SK-N-SH (cell line): ENCODE measurements at regions not wholly inside any gene's neighbourhood (a gene's known extent, or its start where the extent isn't known, plus 50 kb on each side); places are given as distances from the start of the nearest gene placed in this dataset.

Source experiments
- CTCF ChIA-PET: fragments of 300-600, 350-600 bp; formaldehyde crosslinking; extraction: SDS; loops from one replicate; lab custom pipeline; 2021; lab: Yijun Ruan, JAX
- POLR2A ChIA-PET: fragments of 350-600 bp; sonication (Branson Sonifier 250); formaldehyde crosslinking; extraction: SDS; loops from one replicate; lab custom pipeline; 2020; ENCODE audit warnings: antibody characterized with exemption, inconsistent platforms; lab: Yijun Ruan, JAX
- DNase-seq: peaks from one replicate; pipeline ENCODE4 v3.0.0; 2012
- H2AFZ ChIP-seq: fragments of 200-600 bp; sonication (generic); 2 replicates; pipeline ENCODE4 v1.8.1; 2016; ENCODE audit warnings: antibody characterized with exemption, mild to moderate bottlenecking, low read depth
- H3F3A ChIP-seq: fragments of 200-600 bp; sonication (generic); replicated peaks from 2 replicates; pipeline ENCODE3; 2016; ENCODE audit warnings: antibody characterized with exemption, mild to moderate bottlenecking; ENCODE audit not compliant: insufficient read depth
- H3K27ac ChIP-seq, 2 experiments: fragments of 200-500 bp in 1 of 2; fragments of 200-600 bp in 1 of 2; sonication (Bioruptor generic) in 1 of 2; sonication (generic), shearing (Covaris generic) in 1 of 2; 2 replicates each; pipeline versions ENCODE4 v1.5.1 to v1.6.1; 2014 to 2016; ENCODE audit warnings: low read depth in 2 of 2, inconsistent platforms in 1 of 2, low read length in 1 of 2, mild to moderate bottlenecking in 1 of 2, mixed read lengths in 1 of 2
- H3K27me3 ChIP-seq: fragments of 200-600 bp; sonication (generic), shearing (Covaris generic); 2 replicates; pipeline ENCODE4 v1.6.1; 2016; ENCODE audit warnings: mixed run types; ENCODE audit not compliant: insufficient read depth
- H3K36me3 ChIP-seq, 2 experiments: fragments of 200-500 bp in 1 of 2; fragments of 200-600 bp in 1 of 2; sonication (Bioruptor generic) in 1 of 2; sonication (generic) in 1 of 2; replicated peaks in 1 of 2; 2 replicates each; pipeline versions ENCODE3 to v1.5.1; 2014 to 2016; ENCODE audit warnings: low read length in 1 of 2, mild to moderate bottlenecking in 1 of 2; ENCODE audit not compliant: insufficient read depth in 2 of 2, control insufficient read depth in 1 of 2
- H3K4me1 ChIP-seq, 2 experiments: fragments of 200-500 bp in 1 of 2; fragments of 200-600 bp in 1 of 2; sonication (Bioruptor generic) in 1 of 2; sonication (generic), shearing (Covaris generic) in 1 of 2; 2 replicates each; pipeline versions ENCODE4 v1.5.1 to v1.6.1; 2014 to 2016; ENCODE audit warnings: low read depth in 1 of 2, low read length in 1 of 2, mixed run types in 1 of 2; ENCODE audit not compliant: insufficient read depth in 2 of 2, control insufficient read depth in 1 of 2
- H3K4me2 ChIP-seq: fragments of 200-600 bp; sonication (generic), shearing (Covaris generic); 2 replicates; pipeline ENCODE4 v1.6.1; 2017; ENCODE audit warnings: mixed run types
- H3K4me3 ChIP-seq, 2 experiments: fragments of 200-500 bp in 1 of 2; fragments of 200-600 bp in 1 of 2; sonication (Bioruptor generic) in 1 of 2; sonication (generic), shearing (Covaris generic) in 1 of 2; 2 replicates each; pipeline versions ENCODE4 v1.5.1 to v1.8.1; 2014 to 2016; ENCODE audit warnings: low read depth in 2 of 2, inconsistent platforms in 1 of 2, low read length in 1 of 2, mild to moderate bottlenecking in 1 of 2, mixed read lengths in 1 of 2, moderate library complexity in 1 of 2
- H3K79me2 ChIP-seq: fragments of 200-600 bp; sonication (generic); 2 replicates; pipeline ENCODE4 v1.8.1; 2017; ENCODE audit warnings: mild to moderate bottlenecking; ENCODE audit not compliant: insufficient read depth
- H3K9ac ChIP-seq: fragments of 200-600 bp; sonication (generic); 2 replicates; pipeline ENCODE4 v1.6.1; 2017; ENCODE audit warnings: mixed run types
- H3K9me2 ChIP-seq: fragments of 200-600 bp; sonication (generic); 2 replicates; pipeline ENCODE4 v1.6.1; 2017; ENCODE audit warnings: mixed run types
- H3K9me3 ChIP-seq: fragments of 200-600 bp; sonication (generic); 2 replicates; pipeline ENCODE4 v1.6.1; 2017; ENCODE audit warnings: mixed run types, mild to moderate bottlenecking, moderate library complexity
- H4K20me1 ChIP-seq: fragments of 200-600 bp; sonication (generic); 2 replicates; pipeline ENCODE4 v1.6.1; 2017; ENCODE audit warnings: mild to moderate bottlenecking, mixed run types; ENCODE audit not compliant: insufficient read depth
- CTCF ChIP-seq: fragments of 200-600 bp; sonication (generic); IDR thresholded peaks from 2 replicates; pipeline ENCODE4 v1.6.1; 2017; ENCODE audit warnings: antibody characterized with exemption, mild to moderate bottlenecking, moderate library complexity
- ELF1 ChIP-seq: IDR thresholded peaks from 2 replicates; pipeline ENCODE4 v1.4.0; 2012
- EZH2phosphoT487 ChIP-seq: fragments of 200-600 bp; sonication (generic); IDR thresholded peaks from 2 replicates; pipeline ENCODE4 v1.6.1; 2017; ENCODE audit warnings: low read depth, mixed run types, mild to moderate bottlenecking, antibody characterized with exemption, moderate library complexity, borderline replicate concordance
- GABPA ChIP-seq: IDR thresholded peaks from 2 replicates; pipeline ENCODE4 v1.4.0; 2012; ENCODE audit warnings: low read depth, mild to moderate bottlenecking
- IRF3 ChIP-seq: fragments of 150-350 bp; IDR thresholded peaks from 2 replicates; pipeline ENCODE4 v1.6.1; 2016; ENCODE audit warnings: mild to moderate bottlenecking, low read depth, low read length
- JUND ChIP-seq: IDR thresholded peaks from 2 replicates; pipeline ENCODE4 v1.4.0; 2012
- MEF2A ChIP-seq: IDR thresholded peaks from 2 replicates; pipeline ENCODE4 v1.4.0; 2012; ENCODE audit warnings: low read depth, borderline replicate concordance
- MXI1 ChIP-seq: IDR thresholded peaks from 2 replicates; pipeline ENCODE4 v1.6.1; 2012; ENCODE audit warnings: mild to moderate bottlenecking, low read depth, low read length, improper control_type of control experiment
- RCOR1 ChIP-seq: fragments of 150-350 bp; IDR thresholded peaks from 2 replicates; pipeline ENCODE4 v1.6.1; 2017; ENCODE audit warnings: antibody characterized with exemption, low read length
- SIN3A ChIP-seq: IDR thresholded peaks from 2 replicates; pipeline ENCODE4 v1.6.1; 2012; ENCODE audit warnings: low read depth, mild to moderate bottlenecking, low read length, moderate library complexity, borderline replicate concordance
- USF1 ChIP-seq: IDR thresholded peaks from 2 replicates; pipeline ENCODE4 v1.4.0; 2012; ENCODE audit warnings: low read depth, borderline replicate concordance
- USF2 ChIP-seq: fragments of 150-350 bp; IDR thresholded peaks from 2 replicates; pipeline ENCODE4 v1.6.1; 2017; ENCODE audit warnings: antibody characterized with exemption, low read length, low read depth, borderline replicate concordance
- YY1 ChIP-seq: IDR thresholded peaks from 2 replicates; pipeline ENCODE4 v1.4.0; 2012; ENCODE audit warnings: low read depth, mild to moderate bottlenecking
- ZBTB33 ChIP-seq: IDR thresholded peaks from 2 replicates; pipeline ENCODE4 v1.4.0; 2012; ENCODE audit warnings: low read depth, borderline replicate concordance
- WGBS: methylation state at CpG from one replicate; pipeline ENCODE4 v1.1.6; 2017; ENCODE audit warnings: low lambda C conversion rate; 5-methylcytosine and 5-hydroxymethylcytosine counted together

- H3K27me3 ChIP-seq: no peaks in the 10 kb centered on the region
- TF ChIP-seq ELF1 (no peak), IRF3 (no peak), ZBTB33 (no peak), YY1 (no peak), GABPA (no peak), JUND (no peak), EZH2phosphoT487 (no peak), MXI1 (no peak), USF1 (no peak), SIN3A (no peak), MEF2A (no peak), USF2 (no peak), RCOR1 (no peak), CTCF (no peak)
- H3K36me3 ChIP-seq: no peaks in the 10 kb centered on the region
- no peak for DNase-seq
- H3K27ac ChIP-seq: no peak overlapping the region
- H4K20me1 ChIP-seq: no peaks in the 10 kb centered on the region
- H3K4me3 ChIP-seq: no peak overlapping the region
- H3K9ac ChIP-seq: no peak overlapping the region
- no peaks in the 10 kb centered on the region for H3K9me2 ChIP-seq
- ChIA-PET POLR2A (no interaction called here), CTCF (interaction anchor here (1.0 to 1.4 kb wide), 4 partner anchors 9 to 19 kb away, joined by 3 to 4 read pairs (median 4); no protein-coding TSS in a partner anchor)
- no peaks in the 10 kb centered on the region; the same call in 1 of the 2 replicates for H3K79me2 ChIP-seq
- 7% methylated on average over 1 of the region's 1 CpG for WGBS
- H3F3A ChIP-seq: no peaks in the 10 kb centered on the region
- H3K4me2 ChIP-seq: no peak overlapping the region
- peaks cover 0 to 3% of the 10 kb centered on the region in 2 experiments; a peak in 1 of 4 replicates for H3K4me1 ChIP-seq
- no peak overlapping the region for H2AFZ ChIP-seq
- H3K9me3 ChIP-seq: no peaks in the 10 kb centered on the region
Observed at GRCh38 chr1:106049595-106049994, 1006.9 kb upstream of the PRMT6 start.
